ENCODE measurements at regions not wholly inside any gene's neighbourhood (a gene's known extent, or its start where the extent isn't known, plus 50 kb on each side); places are given as distances from the start of the nearest gene placed in this dataset.

DNA sequence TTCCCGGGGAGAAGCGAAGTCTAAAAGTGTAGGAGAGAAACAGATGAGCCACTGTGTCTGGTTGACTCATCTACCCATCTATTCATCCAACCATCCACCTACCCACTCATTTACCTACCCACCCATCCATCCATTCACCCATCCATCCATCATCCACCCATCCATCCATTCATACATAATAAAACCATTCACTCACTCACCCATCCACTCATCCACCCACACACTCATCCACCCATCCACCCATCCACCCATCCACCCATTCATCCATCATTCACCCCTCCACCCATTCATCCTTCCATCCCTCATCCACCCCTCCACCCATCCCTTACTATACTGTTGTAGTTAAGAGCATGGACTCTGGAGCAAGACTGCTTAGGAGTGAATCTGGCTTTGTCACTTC is 136.4 kb upstream of the ATP2B2 start:
- no peak for TF ChIP-seq OSR1 (CRISPR knock-in tag; IDR thresholded peaks at IDR 0.05)
- no peak for TF ChIP-seq ZC3H10 (CRISPR knock-in tag; IDR thresholded peaks at IDR 0.05)
- TF ChIP-seq ZNF565 (CRISPR knock-in tag; conservative IDR thresholded peaks at IDR 0.05; ENCODE audit: low read depth): no peak
- no peak for TF ChIP-seq ZNF8 (CRISPR knock-in tag; IDR thresholded peaks at IDR 0.05)
- no peak for TF ChIP-seq RARB (CRISPR knock-in tag; IDR thresholded peaks at IDR 0.05)
- TF ChIP-seq, protein P1, sequence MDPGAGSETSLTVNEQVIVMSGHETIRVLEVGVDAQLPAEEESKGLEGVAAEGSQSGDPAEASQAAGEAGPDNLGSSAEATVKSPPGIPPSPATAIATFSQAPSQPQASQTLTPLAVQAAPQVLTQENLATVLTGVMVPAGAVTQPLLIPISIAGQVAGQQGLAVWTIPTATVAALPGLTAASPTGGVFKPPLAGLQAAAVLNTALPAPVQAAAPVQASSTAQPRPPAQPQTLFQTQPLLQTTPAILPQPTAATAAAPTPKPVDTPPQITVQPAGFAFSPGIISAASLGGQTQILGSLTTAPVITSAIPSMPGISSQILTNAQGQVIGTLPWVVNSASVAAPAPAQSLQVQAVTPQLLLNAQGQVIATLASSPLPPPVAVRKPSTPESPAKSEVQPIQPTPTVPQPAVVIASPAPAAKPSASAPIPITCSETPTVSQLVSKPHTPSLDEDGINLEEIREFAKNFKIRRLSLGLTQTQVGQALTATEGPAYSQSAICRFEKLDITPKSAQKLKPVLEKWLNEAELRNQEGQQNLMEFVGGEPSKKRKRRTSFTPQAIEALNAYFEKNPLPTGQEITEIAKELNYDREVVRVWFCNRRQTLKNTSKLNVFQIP (CRISPR knock-in tag; IDR thresholded peaks at IDR 0.05; ENCODE audit: borderline replicate concordance, low read depth): no peak
- TF ChIP-seq BACH2 (CRISPR knock-in tag; IDR thresholded peaks at IDR 0.05; ENCODE audit: borderline replicate concordance): no peak
- TF ChIP-seq, protein P2, sequence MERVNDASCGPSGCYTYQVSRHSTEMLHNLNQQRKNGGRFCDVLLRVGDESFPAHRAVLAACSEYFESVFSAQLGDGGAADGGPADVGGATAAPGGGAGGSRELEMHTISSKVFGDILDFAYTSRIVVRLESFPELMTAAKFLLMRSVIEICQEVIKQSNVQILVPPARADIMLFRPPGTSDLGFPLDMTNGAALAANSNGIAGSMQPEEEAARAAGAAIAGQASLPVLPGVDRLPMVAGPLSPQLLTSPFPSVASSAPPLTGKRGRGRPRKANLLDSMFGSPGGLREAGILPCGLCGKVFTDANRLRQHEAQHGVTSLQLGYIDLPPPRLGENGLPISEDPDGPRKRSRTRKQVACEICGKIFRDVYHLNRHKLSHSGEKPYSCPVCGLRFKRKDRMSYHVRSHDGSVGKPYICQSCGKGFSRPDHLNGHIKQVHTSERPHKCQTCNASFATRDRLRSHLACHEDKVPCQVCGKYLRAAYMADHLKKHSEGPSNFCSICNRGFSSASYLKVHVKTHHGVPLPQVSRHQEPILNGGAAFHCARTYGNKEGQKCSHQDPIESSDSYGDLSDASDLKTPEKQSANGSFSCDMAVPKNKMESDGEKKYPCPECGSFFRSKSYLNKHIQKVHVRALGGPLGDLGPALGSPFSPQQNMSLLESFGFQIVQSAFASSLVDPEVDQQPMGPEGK (CRISPR knock-in tag; IDR thresholded peaks at IDR 0.05; ENCODE audit: borderline replicate concordance): no peak
- TF ChIP-seq ESRRG (CRISPR knock-in tag; IDR thresholded peaks at IDR 0.05): no peak
- TF ChIP-seq ISL1 (CRISPR knock-in tag; IDR thresholded peaks at IDR 0.05): no peak
- TF ChIP-seq, protein P3, sequence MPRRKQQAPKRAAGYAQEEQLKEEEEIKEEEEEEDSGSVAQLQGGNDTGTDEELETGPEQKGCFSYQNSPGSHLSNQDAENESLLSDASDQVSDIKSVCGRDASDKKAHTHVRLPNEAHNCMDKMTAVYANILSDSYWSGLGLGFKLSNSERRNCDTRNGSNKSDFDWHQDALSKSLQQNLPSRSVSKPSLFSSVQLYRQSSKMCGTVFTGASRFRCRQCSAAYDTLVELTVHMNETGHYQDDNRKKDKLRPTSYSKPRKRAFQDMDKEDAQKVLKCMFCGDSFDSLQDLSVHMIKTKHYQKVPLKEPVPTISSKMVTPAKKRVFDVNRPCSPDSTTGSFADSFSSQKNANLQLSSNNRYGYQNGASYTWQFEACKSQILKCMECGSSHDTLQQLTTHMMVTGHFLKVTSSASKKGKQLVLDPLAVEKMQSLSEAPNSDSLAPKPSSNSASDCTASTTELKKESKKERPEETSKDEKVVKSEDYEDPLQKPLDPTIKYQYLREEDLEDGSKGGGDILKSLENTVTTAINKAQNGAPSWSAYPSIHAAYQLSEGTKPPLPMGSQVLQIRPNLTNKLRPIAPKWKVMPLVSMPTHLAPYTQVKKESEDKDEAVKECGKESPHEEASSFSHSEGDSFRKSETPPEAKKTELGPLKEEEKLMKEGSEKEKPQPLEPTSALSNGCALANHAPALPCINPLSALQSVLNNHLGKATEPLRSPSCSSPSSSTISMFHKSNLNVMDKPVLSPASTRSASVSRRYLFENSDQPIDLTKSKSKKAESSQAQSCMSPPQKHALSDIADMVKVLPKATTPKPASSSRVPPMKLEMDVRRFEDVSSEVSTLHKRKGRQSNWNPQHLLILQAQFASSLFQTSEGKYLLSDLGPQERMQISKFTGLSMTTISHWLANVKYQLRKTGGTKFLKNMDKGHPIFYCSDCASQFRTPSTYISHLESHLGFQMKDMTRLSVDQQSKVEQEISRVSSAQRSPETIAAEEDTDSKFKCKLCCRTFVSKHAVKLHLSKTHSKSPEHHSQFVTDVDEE (CRISPR knock-in tag; IDR thresholded peaks at IDR 0.05): no peak
- no peak for TF ChIP-seq SNAI2 (CRISPR knock-in tag; IDR thresholded peaks at IDR 0.05)
- no peak for TF ChIP-seq ZFP3 (CRISPR knock-in tag; IDR thresholded peaks at IDR 0.05)
- TF ChIP-seq GLIS3 (CRISPR knock-in tag; IDR thresholded peaks at IDR 0.05): no peak
- TF ChIP-seq ARNTL (CRISPR knock-in tag; IDR thresholded peaks at IDR 0.05; ENCODE audit: borderline replicate concordance, low read depth): no peak
- TF ChIP-seq ZNF70 (CRISPR knock-in tag; IDR thresholded peaks at IDR 0.05): no peak
- TF ChIP-seq TOX (CRISPR knock-in tag; IDR thresholded peaks at IDR 0.05; ENCODE audit: borderline replicate concordance): no peak
- no peak for TF ChIP-seq CSDC2 (CRISPR knock-in tag; IDR thresholded peaks at IDR 0.05)
- TF ChIP-seq, protein P4, sequence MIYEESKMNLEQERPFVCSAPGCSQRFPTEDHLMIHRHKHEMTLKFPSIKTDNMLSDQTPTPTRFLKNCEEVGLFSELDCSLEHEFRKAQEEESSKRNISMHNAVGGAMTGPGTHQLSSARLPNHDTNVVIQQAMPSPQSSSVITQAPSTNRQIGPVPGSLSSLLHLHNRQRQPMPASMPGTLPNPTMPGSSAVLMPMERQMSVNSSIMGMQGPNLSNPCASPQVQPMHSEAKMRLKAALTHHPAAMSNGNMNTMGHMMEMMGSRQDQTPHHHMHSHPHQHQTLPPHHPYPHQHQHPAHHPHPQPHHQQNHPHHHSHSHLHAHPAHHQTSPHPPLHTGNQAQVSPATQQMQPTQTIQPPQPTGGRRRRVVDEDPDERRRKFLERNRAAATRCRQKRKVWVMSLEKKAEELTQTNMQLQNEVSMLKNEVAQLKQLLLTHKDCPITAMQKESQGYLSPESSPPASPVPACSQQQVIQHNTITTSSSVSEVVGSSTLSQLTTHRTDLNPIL (CRISPR knock-in tag; IDR thresholded peaks at IDR 0.05; ENCODE audit: low read depth): no peak
- TF ChIP-seq TCF4 (CRISPR knock-in tag; IDR thresholded peaks at IDR 0.05; ENCODE audit: borderline replicate concordance): no peak
- no peak for ATAC-seq

DNA sequence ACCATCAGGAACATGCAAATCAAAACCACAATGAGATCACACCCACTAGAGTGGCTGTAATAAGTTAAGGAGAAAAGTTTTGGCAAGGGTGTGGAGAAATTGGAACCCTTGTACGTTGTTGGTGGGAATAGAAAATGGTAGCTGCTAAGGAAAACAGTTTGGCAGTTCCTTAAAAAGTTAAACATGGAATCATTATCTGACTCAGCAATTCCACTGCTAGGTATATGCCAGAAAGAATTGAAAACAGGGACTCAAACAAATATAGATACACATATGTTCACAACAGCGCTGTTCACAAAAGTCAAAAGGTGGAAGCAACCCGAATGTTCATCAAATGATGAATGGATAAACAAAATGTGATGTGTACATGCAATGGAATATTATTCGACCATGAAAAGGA is 138.8 kb upstream of the ATP2B2 start:
- no peak for ATAC-seq
- TF ChIP-seq, protein P2 (CRISPR knock-in tag; IDR thresholded peaks at IDR 0.05; ENCODE audit: borderline replicate concordance): no peak
- TF ChIP-seq ZNF8 (CRISPR knock-in tag; IDR thresholded peaks at IDR 0.05) (no peak), ZNF70 (CRISPR knock-in tag; IDR thresholded peaks at IDR 0.05) (no peak), GLIS3 (CRISPR knock-in tag; IDR thresholded peaks at IDR 0.05) (no peak), ZFP30 (CRISPR knock-in tag; IDR thresholded peaks at IDR 0.05) (no peak), ZC3H10 (CRISPR knock-in tag; IDR thresholded peaks at IDR 0.05) (no peak)

DNA sequence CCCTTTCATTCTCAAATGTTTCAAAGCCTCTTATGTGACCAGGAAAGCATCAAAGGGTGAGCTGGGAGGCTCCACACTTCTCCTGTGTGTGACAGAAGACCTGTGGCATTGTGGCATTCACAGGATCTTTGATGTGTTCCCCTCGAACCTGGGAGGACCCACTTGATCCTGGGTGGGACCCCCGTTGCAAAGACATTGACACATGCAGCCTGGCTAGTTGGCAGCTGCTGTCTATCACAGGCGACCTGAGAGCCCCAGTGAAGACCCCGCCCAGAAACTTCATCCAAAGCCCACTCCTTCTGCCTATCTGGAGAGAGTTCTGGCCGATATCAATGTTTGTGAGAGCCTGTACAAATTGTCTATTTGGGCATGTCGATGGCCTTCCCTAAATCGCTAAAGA is 140.4 kb upstream of the ATP2B2 start:
- TF ChIP-seq GLIS3 (CRISPR knock-in tag; IDR thresholded peaks at IDR 0.05): no peak
- no peak for TF ChIP-seq ZC3H10 (CRISPR knock-in tag; IDR thresholded peaks at IDR 0.05)
- no peak for ATAC-seq
